SK-N-SH (cell line): ENCODE measurements at regions not wholly inside any gene's neighbourhood (a gene's known extent, or its start where the extent isn't known, plus 50 kb on each side); places are given as distances from the start of the nearest gene placed in this dataset.

ENCODE experiments used
- CTCF ChIA-PET: fragments of 300-600, 350-600 bp; formaldehyde crosslinking; extraction: SDS; loops from one replicate; lab custom pipeline; 2021; lab: Yijun Ruan, JAX
- POLR2A ChIA-PET: fragments of 350-600 bp; sonication (Branson Sonifier 250); formaldehyde crosslinking; extraction: SDS; loops from one replicate; lab custom pipeline; 2020; ENCODE audit warnings: antibody characterized with exemption, inconsistent platforms; lab: Yijun Ruan, JAX
- DNase-seq: peaks from one replicate; pipeline ENCODE4 v3.0.0; 2012
- H2AFZ ChIP-seq: fragments of 200-600 bp; sonication (generic); 2 replicates; pipeline ENCODE4 v1.8.1; 2016; ENCODE audit warnings: antibody characterized with exemption, mild to moderate bottlenecking, low read depth
- H3F3A ChIP-seq: fragments of 200-600 bp; sonication (generic); replicated peaks from 2 replicates; pipeline ENCODE3; 2016; ENCODE audit warnings: antibody characterized with exemption, mild to moderate bottlenecking; ENCODE audit not compliant: insufficient read depth
- H3K27ac ChIP-seq, 2 experiments: fragments of 200-500 bp in 1 of 2; fragments of 200-600 bp in 1 of 2; sonication (Bioruptor generic) in 1 of 2; sonication (generic), shearing (Covaris generic) in 1 of 2; 2 replicates each; pipeline versions ENCODE4 v1.5.1 to v1.6.1; 2014 to 2016; ENCODE audit warnings: low read depth in 2 of 2, inconsistent platforms in 1 of 2, low read length in 1 of 2, mild to moderate bottlenecking in 1 of 2, mixed read lengths in 1 of 2
- H3K27me3 ChIP-seq: fragments of 200-600 bp; sonication (generic), shearing (Covaris generic); 2 replicates; pipeline ENCODE4 v1.6.1; 2016; ENCODE audit warnings: mixed run types; ENCODE audit not compliant: insufficient read depth
- H3K36me3 ChIP-seq, 2 experiments: fragments of 200-500 bp in 1 of 2; fragments of 200-600 bp in 1 of 2; sonication (Bioruptor generic) in 1 of 2; sonication (generic) in 1 of 2; replicated peaks in 1 of 2; 2 replicates each; pipeline versions ENCODE3 to v1.5.1; 2014 to 2016; ENCODE audit warnings: low read length in 1 of 2, mild to moderate bottlenecking in 1 of 2; ENCODE audit not compliant: insufficient read depth in 2 of 2, control insufficient read depth in 1 of 2
- H3K4me1 ChIP-seq, 2 experiments: fragments of 200-500 bp in 1 of 2; fragments of 200-600 bp in 1 of 2; sonication (Bioruptor generic) in 1 of 2; sonication (generic), shearing (Covaris generic) in 1 of 2; 2 replicates each; pipeline versions ENCODE4 v1.5.1 to v1.6.1; 2014 to 2016; ENCODE audit warnings: low read depth in 1 of 2, low read length in 1 of 2, mixed run types in 1 of 2; ENCODE audit not compliant: insufficient read depth in 2 of 2, control insufficient read depth in 1 of 2
- H3K4me2 ChIP-seq: fragments of 200-600 bp; sonication (generic), shearing (Covaris generic); 2 replicates; pipeline ENCODE4 v1.6.1; 2017; ENCODE audit warnings: mixed run types
- H3K4me3 ChIP-seq, 2 experiments: fragments of 200-500 bp in 1 of 2; fragments of 200-600 bp in 1 of 2; sonication (Bioruptor generic) in 1 of 2; sonication (generic), shearing (Covaris generic) in 1 of 2; 2 replicates each; pipeline versions ENCODE4 v1.5.1 to v1.8.1; 2014 to 2016; ENCODE audit warnings: low read depth in 2 of 2, inconsistent platforms in 1 of 2, low read length in 1 of 2, mild to moderate bottlenecking in 1 of 2, mixed read lengths in 1 of 2, moderate library complexity in 1 of 2
- H3K79me2 ChIP-seq: fragments of 200-600 bp; sonication (generic); 2 replicates; pipeline ENCODE4 v1.8.1; 2017; ENCODE audit warnings: mild to moderate bottlenecking; ENCODE audit not compliant: insufficient read depth
- H3K9ac ChIP-seq: fragments of 200-600 bp; sonication (generic); 2 replicates; pipeline ENCODE4 v1.6.1; 2017; ENCODE audit warnings: mixed run types
- H3K9me2 ChIP-seq: fragments of 200-600 bp; sonication (generic); 2 replicates; pipeline ENCODE4 v1.6.1; 2017; ENCODE audit warnings: mixed run types
- H3K9me3 ChIP-seq: fragments of 200-600 bp; sonication (generic); 2 replicates; pipeline ENCODE4 v1.6.1; 2017; ENCODE audit warnings: mixed run types, mild to moderate bottlenecking, moderate library complexity
- H4K20me1 ChIP-seq: fragments of 200-600 bp; sonication (generic); 2 replicates; pipeline ENCODE4 v1.6.1; 2017; ENCODE audit warnings: mild to moderate bottlenecking, mixed run types; ENCODE audit not compliant: insufficient read depth
- CTCF ChIP-seq: fragments of 200-600 bp; sonication (generic); IDR thresholded peaks from 2 replicates; pipeline ENCODE4 v1.6.1; 2017; ENCODE audit warnings: antibody characterized with exemption, mild to moderate bottlenecking, moderate library complexity
- ELF1 ChIP-seq: IDR thresholded peaks from 2 replicates; pipeline ENCODE4 v1.4.0; 2012
- EZH2phosphoT487 ChIP-seq: fragments of 200-600 bp; sonication (generic); IDR thresholded peaks from 2 replicates; pipeline ENCODE4 v1.6.1; 2017; ENCODE audit warnings: low read depth, mixed run types, mild to moderate bottlenecking, antibody characterized with exemption, moderate library complexity, borderline replicate concordance
- GABPA ChIP-seq: IDR thresholded peaks from 2 replicates; pipeline ENCODE4 v1.4.0; 2012; ENCODE audit warnings: low read depth, mild to moderate bottlenecking
- GATA2 ChIP-seq: sonication (generic); formaldehyde crosslinking; IDR thresholded peaks from 2 replicates; pipeline ENCODE4 v1.5.0; 2020; ENCODE audit warnings: mild to moderate bottlenecking, missing genetic modification reagents
- NRF1 ChIP-seq: IDR thresholded peaks from 2 replicates; pipeline ENCODE4 v1.6.1; 2012; ENCODE audit warnings: low read depth, mild to moderate bottlenecking, low read length
- PBX3 ChIP-seq: IDR thresholded peaks from 2 replicates; pipeline ENCODE4; 2012
- RAD21 ChIP-seq: IDR thresholded peaks from 2 replicates; pipeline ENCODE4 v1.6.1; 2012; ENCODE audit warnings: mild to moderate bottlenecking, low read length
- RCOR1 ChIP-seq: fragments of 150-350 bp; IDR thresholded peaks from 2 replicates; pipeline ENCODE4 v1.6.1; 2017; ENCODE audit warnings: antibody characterized with exemption, low read length
- RFX5 ChIP-seq: IDR thresholded peaks from 2 replicates; pipeline ENCODE4 v1.6.1; 2012; ENCODE audit warnings: mild to moderate bottlenecking, improper control_type of control experiment, low read length
- RXRA ChIP-seq: IDR thresholded peaks from 2 replicates; pipeline ENCODE4 v1.4.0; 2012; ENCODE audit warnings: low read depth, mild to moderate bottlenecking, borderline replicate concordance
- SIN3A ChIP-seq: IDR thresholded peaks from 2 replicates; pipeline ENCODE4 v1.6.1; 2012; ENCODE audit warnings: low read depth, mild to moderate bottlenecking, low read length, moderate library complexity, borderline replicate concordance
- USF1 ChIP-seq: IDR thresholded peaks from 2 replicates; pipeline ENCODE4 v1.4.0; 2012; ENCODE audit warnings: low read depth, borderline replicate concordance
- ZBTB33 ChIP-seq: IDR thresholded peaks from 2 replicates; pipeline ENCODE4 v1.4.0; 2012; ENCODE audit warnings: low read depth, borderline replicate concordance
- WGBS: methylation state at CpG from one replicate; pipeline ENCODE4 v1.1.6; 2017; ENCODE audit warnings: low lambda C conversion rate; 5-methylcytosine and 5-hydroxymethylcytosine counted together

GRCh38 chr2:38174131-38174530 lies 98.2 kb upstream of the CYP1B1 start (continued):
- TF ChIP-seq USF1, result no peak
- no peak for TF ChIP-seq CTCF
- TF ChIP-seq ZBTB33, result no peak

GRCh38 chr2:38173683-38174082 lies 97.7 kb upstream of the CYP1B1 start:
- no peak overlapping the region for H3K4me3 ChIP-seq
- no peak overlapping the region for H3K4me2 ChIP-seq
- no peaks in the 10 kb centered on the region for H4K20me1 ChIP-seq
- H3K27me3 ChIP-seq, result no peaks in the 10 kb centered on the region
- no peaks in the 10 kb centered on the region for H3K36me3 ChIP-seq
- no peaks in the 10 kb centered on the region for H3K9me2 ChIP-seq
- no peaks in the 10 kb centered on the region for H3K9me3 ChIP-seq
- no peak overlapping the region for H3K9ac ChIP-seq
- WGBS, result 60% methylated on average over 4 of the region's 4 CpGs
- H3K27ac ChIP-seq, result no peak overlapping the region
- POLR2A ChIA-PET, result no interaction called here
- no peak for DNase-seq
- no peaks in the 10 kb centered on the region for H3K79me2 ChIP-seq
- H3F3A ChIP-seq, result peaks cover 4% of the 10 kb centered on the region
- peaks cover 1 to 2% of the 10 kb centered on the region in 2 experiments; a peak in 2 of 4 replicates for H3K4me1 ChIP-seq
- CTCF ChIA-PET, result no interaction called here
- TF ChIP-seq RFX5 (no peak), USF1 (no peak), RCOR1 (no peak), RAD21 (no peak), GATA2 (no peak), SIN3A (no peak), GABPA (no peak), NRF1 (no peak), EZH2phosphoT487 (no peak), RXRA (no peak), ELF1 (no peak), PBX3 (no peak)
- TF ChIP-seq, all 33 proteins: peak for 0
- no peak overlapping the region for H2AFZ ChIP-seq
